ENCODE measurements at regions not wholly inside any gene's neighbourhood (a gene's known extent, or its start where the extent isn't known, plus 50 kb on each side); places are given as distances from the start of the nearest gene placed in this dataset.
"Not testable (repeated sequence)": the region's sequence is repeated elsewhere in the genome, so short reads cannot be mapped to it uniquely, and the experiment has no call there.

DNA sequence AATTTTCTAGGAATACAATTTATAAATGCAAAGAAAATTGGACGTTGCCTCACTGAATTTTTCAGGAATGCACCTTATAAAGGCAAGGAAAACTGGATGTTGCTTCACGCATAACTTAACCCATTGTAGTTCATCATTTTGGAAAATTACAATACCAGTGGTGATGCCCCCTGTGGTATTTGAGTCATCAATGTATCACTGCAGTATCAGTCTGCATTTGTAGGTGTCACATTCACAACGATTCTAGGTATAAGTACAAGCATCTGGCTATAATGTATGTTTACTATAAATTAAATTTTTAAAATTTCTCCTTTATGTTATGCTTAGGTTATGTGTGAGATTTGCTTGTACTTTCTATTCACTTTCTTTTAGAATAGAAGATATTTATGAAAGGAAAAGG, 55.9 kb upstream of the KIF2A start:
- DNase-seq (ENCODE audit: low read depth); H3K4me3 ChIP-seq (ENCODE audit: low read depth, low read length): not testable (repeated sequence)

DNA sequence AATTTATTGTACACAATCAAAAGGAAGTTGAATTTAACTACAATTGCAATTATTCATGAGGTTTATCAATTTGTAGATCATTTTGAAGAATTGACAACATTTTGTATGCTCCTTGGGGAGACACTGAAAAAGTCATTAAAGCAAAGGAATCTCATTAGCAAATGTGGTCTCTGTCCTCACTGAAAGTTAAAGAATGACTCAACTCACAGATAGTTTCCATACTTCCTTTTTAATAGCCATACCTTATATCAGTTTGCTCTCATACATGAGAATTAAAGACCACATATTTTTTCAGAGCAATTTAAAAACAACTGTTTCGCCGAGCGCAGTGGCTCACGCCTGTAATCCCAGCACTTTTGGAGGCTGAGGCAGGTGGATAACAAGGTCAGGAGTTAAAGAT, 55.1 kb upstream of the KIF2A start:
- not testable (repeated sequence) for H3K4me3 ChIP-seq (ENCODE audit: low read depth, low read length)

DNA sequence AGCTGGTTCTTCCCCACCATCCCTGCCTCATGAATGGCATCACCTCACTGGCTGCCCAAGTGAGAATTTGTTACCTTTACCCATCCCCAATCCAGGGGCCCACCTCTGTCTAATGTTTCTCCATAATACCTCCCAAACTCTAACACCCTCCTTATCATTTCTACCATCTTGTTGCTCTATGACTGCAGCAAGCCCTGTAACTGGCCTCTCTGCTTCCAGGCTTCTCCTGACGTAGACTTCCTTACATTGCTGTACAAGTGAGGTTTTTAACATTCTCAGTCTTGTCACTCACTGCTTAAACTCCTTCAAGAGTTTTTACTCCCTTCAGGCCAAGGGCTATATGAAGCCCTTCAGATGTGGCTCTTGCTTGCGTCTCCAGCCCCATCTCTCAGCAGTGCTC, 53.5 kb upstream of the KIF2A start:
- DNase-seq (ENCODE audit: low read depth); H3K4me3 ChIP-seq (ENCODE audit: low read depth, low read length): not testable (repeated sequence)

More for the DNA sequence above, 55.1 kb upstream of the KIF2A start:
- not testable (repeated sequence) for DNase-seq (ENCODE audit: low read depth)

DNA sequence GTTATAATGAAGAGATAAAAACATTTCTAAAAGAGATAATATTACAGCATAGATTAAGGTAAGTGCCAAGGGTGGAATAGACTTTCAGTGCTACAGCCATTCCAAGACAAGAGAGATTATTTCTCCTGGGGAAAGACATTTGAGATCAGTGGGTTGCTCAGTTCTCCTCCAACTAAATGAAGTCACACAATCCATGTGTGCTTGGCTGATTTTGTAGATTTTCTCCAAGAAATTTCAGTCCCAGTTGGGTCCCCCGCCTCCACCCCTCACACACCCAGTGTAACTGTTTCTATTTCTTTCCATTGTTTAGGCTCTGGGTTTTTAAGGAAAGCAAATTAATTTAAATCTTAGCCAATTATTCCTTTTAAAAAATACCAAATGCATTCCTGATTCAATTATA, 50.5 kb upstream of the KIF2A start:
- not testable (repeated sequence) for H3K4me3 ChIP-seq (ENCODE audit: low read depth, low read length); DNase-seq (ENCODE audit: low read depth)

DNA sequence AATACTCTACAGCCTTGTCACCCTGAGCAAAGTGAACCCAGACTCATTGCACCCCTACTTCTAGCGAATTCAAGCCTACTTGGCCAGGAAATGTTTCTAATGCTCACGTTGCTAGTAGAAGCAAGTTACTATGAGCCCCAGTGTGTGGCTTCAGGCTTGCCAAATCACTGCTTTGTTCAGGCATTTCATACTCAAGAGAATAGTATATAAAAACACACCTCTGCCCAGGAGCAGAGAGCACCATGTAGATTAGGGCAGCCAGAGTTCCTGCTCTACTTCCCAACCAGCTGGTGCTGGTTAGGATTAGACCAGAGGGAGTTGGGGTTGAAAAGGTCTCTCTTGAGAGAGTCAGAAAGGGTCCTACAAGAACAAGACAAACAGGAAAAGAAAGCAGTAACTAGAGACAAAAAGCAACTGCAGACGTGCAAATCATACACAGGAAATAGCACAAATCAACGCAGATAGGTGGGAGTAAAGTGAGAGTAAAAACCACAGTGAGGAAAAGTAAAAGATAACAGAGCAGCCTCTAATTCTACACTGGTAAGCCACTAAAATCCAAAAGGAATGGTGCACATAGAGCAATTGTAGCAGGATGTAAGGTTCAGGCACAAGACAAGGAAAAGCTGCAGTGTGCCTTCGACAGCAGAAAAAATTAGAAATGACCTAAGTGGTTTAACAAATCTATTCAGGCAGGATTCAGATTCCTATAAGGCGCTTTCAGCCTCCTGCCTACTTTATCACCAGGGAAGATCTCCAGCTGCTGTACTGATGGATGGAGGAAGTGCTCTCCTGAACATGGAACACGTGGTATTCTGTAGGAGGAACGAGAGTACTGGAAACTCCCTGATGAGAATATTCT, 49.6 kb upstream of the KIF2A start:
- DNase-seq (ENCODE audit: low read depth): no peak
- H3K4me3 ChIP-seq (ENCODE audit: low read depth, low read length): no peak overlapping the region
